Large intestine (tissue), 3 donors: ENCODE measurements at regions not wholly inside any gene's neighbourhood (a gene's known extent, or its start where the extent isn't known, plus 50 kb on each side); places are given as distances from the start of the nearest gene placed in this dataset.
"Not testable (repeated sequence)": the region's sequence is repeated elsewhere in the genome, so short reads cannot be mapped to it uniquely, and the experiment has no call there.

Experiments used
- DNase-seq, 2 donors: peaks; one replicate each; pipeline versions ENCODE4 v3.0.0 to v3.0.0-alpha.2; 2013
- H3K27ac ChIP-seq: one replicate; pipeline ENCODE4 v1.5.1; 2013; ENCODE audit warnings: low read length
- H3K27me3 ChIP-seq: 2 replicates; pipeline ENCODE4 v1.6.1; 2013; ENCODE audit warnings: low read length; ENCODE audit not compliant: control insufficient read depth, insufficient read depth
- H3K36me3 ChIP-seq: 2 replicates; pipeline ENCODE4 v1.6.1; 2013; ENCODE audit warnings: low read length; ENCODE audit not compliant: control insufficient read depth, insufficient read depth
- H3K4me1 ChIP-seq: one replicate; pipeline ENCODE4 v1.6.1; 2013; ENCODE audit warnings: low read length; ENCODE audit not compliant: control insufficient read depth, insufficient read depth
- H3K4me3 ChIP-seq: one replicate; pipeline ENCODE4 v1.5.1; 2013; ENCODE audit warnings: low read length
- H3K9me3 ChIP-seq: one replicate; pipeline ENCODE4 v1.6.1; 2013; ENCODE audit warnings: mild to moderate bottlenecking, low read depth, low read length, moderate library complexity; ENCODE audit not compliant: control insufficient read depth
- WGBS: methylation state at CpG from one replicate; pipeline ENCODE4 v1.1.5; 2013; ENCODE audit warnings: low lambda C conversion rate; ENCODE audit not compliant: insufficient coverage; 5-methylcytosine and 5-hydroxymethylcytosine counted together

DNA sequence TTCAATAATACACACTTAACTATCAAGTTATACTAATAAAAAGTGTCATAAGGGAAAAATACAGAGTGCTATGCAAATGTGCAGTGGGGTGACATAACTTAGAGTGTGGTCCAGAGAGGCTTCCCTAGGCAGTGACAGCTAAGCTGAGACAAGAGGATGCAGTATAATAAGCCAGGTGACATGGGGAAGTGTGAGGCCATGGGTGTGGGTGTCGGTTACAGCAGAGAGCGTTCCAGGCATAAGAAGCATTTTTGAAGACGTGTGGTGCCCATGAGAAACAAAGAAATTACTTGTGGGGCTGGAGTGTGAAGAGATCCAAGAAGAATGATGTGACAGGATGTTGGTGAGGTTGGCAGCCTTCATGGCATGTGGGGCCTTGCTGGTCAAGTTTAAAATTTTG lies 78.1 kb upstream of the PICALM start:
- Histone ChIP-seq H3K4me3 (no peak overlapping the region), H3K9me3 (no peaks in the 10 kb centered on the region), H3K4me1 (peaks cover 30% of the 10 kb centered on the region), H3K36me3 (no peaks in the 10 kb centered on the region), H3K27ac (no peak overlapping the region), H3K27me3 (no peaks in the 10 kb centered on the region)
- WGBS: 90% methylated on average over 2 of the region's 3 CpGs
- DNase-seq: no peak

- H3K27ac ChIP-seq: peak overlapping the region; percentile 3
- WGBS: 40% methylated on average over 1 of the region's 5 CpGs
- no peaks in the 10 kb centered on the region for H3K27me3 ChIP-seq
- no peaks in the 10 kb centered on the region for H3K36me3 ChIP-seq
- DNase-seq: peak; percentile 45 to 80
- H3K4me3 ChIP-seq: no peak overlapping the region
- peaks cover 18% of the 10 kb centered on the region for H3K4me1 ChIP-seq
- no peaks in the 10 kb centered on the region for H3K9me3 ChIP-seq
Observed at GRCh38 chr11:86145439-86146156, 76.7 kb upstream of the PICALM start.

DNA sequence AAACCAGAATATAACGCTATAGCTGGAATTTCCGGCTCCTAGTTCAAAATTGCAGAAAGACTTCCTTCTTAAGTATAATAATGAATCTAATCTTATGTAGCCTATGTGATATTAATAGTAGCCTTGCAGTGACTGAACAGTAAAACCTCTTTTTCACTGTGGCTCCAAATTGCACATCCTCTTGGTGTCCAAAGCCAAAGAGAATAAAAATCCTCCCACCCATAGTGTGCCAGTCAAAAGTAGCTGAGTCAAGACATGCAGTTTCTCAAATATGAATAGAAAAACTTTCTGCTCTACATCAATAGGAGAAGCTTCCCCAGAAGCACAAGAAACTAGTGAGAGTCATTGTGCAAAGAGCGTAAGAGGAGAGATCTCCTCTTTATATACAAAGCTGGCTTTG lies 76.0 kb upstream of the PICALM start:
- no peaks in the 10 kb centered on the region for H3K36me3 ChIP-seq
- no peaks in the 10 kb centered on the region for H3K9me3 ChIP-seq
- no peak for DNase-seq
- H3K4me1 ChIP-seq: peaks cover 16% of the 10 kb centered on the region
- H3K27ac ChIP-seq: peak overlapping the region; percentile 3
- H3K27me3 ChIP-seq: no peaks in the 10 kb centered on the region
- 70% methylated on average over 2 of the region's 3 CpGs for WGBS
- H3K4me3 ChIP-seq: no peak overlapping the region

DNA sequence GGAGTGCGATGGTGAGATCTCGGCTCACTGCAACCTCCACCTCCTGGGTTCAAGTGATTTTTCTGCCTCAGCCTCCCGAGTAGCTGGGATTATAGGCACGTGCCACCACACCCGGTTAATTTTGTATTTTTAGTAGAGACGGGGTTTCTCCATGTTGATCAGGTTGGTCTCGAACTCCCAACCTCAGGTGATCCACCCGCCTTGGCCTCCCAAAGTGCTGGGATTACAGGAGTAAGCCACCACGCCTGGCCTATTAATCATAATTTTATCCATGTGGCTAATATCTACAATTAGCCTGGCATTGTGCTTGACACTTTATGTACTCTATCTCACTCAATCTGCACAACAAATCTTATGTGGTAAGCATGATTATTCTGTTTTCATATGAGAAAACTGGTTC lies 75.2 kb upstream of the PICALM start:
- H3K27ac ChIP-seq, H3K4me3 ChIP-seq, H3K36me3 ChIP-seq, DNase-seq, H3K9me3 ChIP-seq, H3K27me3 ChIP-seq: not testable (repeated sequence)
- peaks cover 16% of the 10 kb centered on the region for H3K4me1 ChIP-seq
- no CpG with 5 or more reads among the region's 9 CpGs for WGBS

- H3K4me3 ChIP-seq: no peak overlapping the region
- no peaks in the 10 kb centered on the region for H3K36me3 ChIP-seq
- no peaks in the 10 kb centered on the region for H3K9me3 ChIP-seq
- 80% methylated on average over 2 of the region's 7 CpGs for whole genome bisulfite sequencing
- peaks cover 16% of the 10 kb centered on the region for H3K4me1 ChIP-seq
- H3K27me3 ChIP-seq: no peaks in the 10 kb centered on the region
- DNase-seq: no peak
- no peak overlapping the region for H3K27ac ChIP-seq
Observed at GRCh38 chr11:86143087-86144030, 74.5 kb upstream of the PICALM start.

DNA sequence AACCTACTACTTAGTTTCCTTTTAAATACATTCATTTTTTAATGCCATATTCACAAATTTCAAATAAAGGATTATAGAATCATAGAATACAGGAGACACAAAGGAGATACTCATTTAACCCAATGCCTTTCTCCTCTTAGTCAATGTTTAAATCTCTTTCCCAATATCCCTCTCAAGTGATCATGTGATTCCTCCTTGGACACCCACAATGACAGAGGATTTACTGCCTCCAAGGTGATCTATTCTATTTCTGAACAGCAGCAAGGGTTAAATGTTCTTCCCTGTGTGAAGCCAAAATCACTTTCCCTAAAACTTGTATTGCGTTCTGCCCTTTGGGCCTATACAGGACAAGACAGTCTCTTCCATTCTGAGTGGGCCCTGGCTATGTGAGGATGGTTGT lies 73.3 kb upstream of the PICALM start:
- no peak for DNase-seq
- Histone ChIP-seq H3K4me1 (peaks cover 16% of the 10 kb centered on the region), H3K9me3 (no peaks in the 10 kb centered on the region), H3K27ac (no peak overlapping the region), H3K27me3 (no peaks in the 10 kb centered on the region), H3K4me3 (no peak overlapping the region), H3K36me3 (no peaks in the 10 kb centered on the region)
- no CpG with 5 or more reads among the region's 1 CpG for WGBS

DNA sequence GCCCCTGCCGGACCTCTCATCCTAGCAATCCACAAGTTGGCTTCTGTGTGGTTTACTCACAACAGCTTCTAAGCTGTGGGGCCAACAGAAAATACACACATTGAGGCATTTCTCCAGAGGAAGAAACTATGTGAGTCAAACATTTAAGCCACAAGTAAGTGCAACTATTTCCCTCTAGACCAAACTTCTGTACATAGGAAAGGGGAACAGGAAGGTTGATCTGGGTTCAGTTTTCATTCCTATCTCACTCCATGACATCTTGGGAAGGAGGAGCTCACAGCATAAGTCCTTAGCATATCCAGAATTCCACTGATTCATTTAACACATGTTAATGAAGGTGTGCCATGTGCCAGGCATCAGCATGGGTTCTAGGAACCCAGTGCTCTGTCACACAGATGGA lies 72.8 kb upstream of the PICALM start:
- Histone ChIP-seq H3K36me3 (no peaks in the 10 kb centered on the region), H3K9me3 (no peaks in the 10 kb centered on the region), H3K27ac (no peak overlapping the region), H3K4me1 (peaks cover 18% of the 10 kb centered on the region), H3K4me3 (no peak overlapping the region), H3K27me3 (no peaks in the 10 kb centered on the region)
- WGBS: no CpG with 5 or more reads among the region's 1 CpG
- DNase-seq: no peak

- H3K4me3 ChIP-seq: no peak overlapping the region
- WGBS: no CpG with 5 or more reads among the region's 10 CpGs
- no peaks in the 10 kb centered on the region for H3K9me3 ChIP-seq
- no peaks in the 10 kb centered on the region for H3K36me3 ChIP-seq
- no peak overlapping the region for H3K27ac ChIP-seq
- DNase-seq: no peak
- no peaks in the 10 kb centered on the region for H3K27me3 ChIP-seq
- peaks cover 23% of the 10 kb centered on the region for H3K4me1 ChIP-seq
Observed at GRCh38 chr11:86140334-86140990, 71.6 kb upstream of the PICALM start.

- 80% methylated on average over 1 of the region's 4 CpGs for WGBS
- no peak for DNase-seq
- Histone ChIP-seq H3K27ac (no peak overlapping the region), H3K4me1 (peaks cover 25% of the 10 kb centered on the region), H3K27me3 (no peaks in the 10 kb centered on the region), H3K4me3 (no peak overlapping the region), H3K36me3 (no peaks in the 10 kb centered on the region), H3K9me3 (no peaks in the 10 kb centered on the region)
Observed at GRCh38 chr11:86138958-86139357, 70.1 kb upstream of the PICALM start.

GRCh38 chr11:86136538-86136937 lies 67.7 kb upstream of the PICALM start:
- WGBS: 100% methylated on average over 2 of the region's 2 CpGs
- no peaks in the 10 kb centered on the region for H3K36me3 ChIP-seq
- H3K27me3 ChIP-seq: no peaks in the 10 kb centered on the region
- H3K4me1 ChIP-seq: peaks cover 40% of the 10 kb centered on the region
- no peak overlapping the region for H3K27ac ChIP-seq
- no peak overlapping the region for H3K4me3 ChIP-seq
- DNase-seq: no peak
- H3K9me3 ChIP-seq: no peaks in the 10 kb centered on the region
